ENCODE measurements at regions not wholly inside any gene's neighbourhood (a gene's known extent, or its start where the extent isn't known, plus 50 kb on each side); places are given as distances from the start of the nearest gene placed in this dataset.
"Not testable (repeated sequence)": the region's sequence is repeated elsewhere in the genome, so short reads cannot be mapped to it uniquely, and the experiment has no call there.

GRCh38 chr2:217371781-217372213 is 511.9 kb upstream of the TNP1 start:
- DNase-seq (ENCODE audit: low spot score): peak; percentile 45

GRCh38 chr2:217370391-217370790 is 510.5 kb upstream of the TNP1 start:
- DNase-seq (ENCODE audit: low spot score): no peak

- DNase-seq (ENCODE audit: low spot score): no peak
These were observed 507.6 kb upstream of the TNP1 start for GRCh38 chr2:217367464-217367863.

DNA sequence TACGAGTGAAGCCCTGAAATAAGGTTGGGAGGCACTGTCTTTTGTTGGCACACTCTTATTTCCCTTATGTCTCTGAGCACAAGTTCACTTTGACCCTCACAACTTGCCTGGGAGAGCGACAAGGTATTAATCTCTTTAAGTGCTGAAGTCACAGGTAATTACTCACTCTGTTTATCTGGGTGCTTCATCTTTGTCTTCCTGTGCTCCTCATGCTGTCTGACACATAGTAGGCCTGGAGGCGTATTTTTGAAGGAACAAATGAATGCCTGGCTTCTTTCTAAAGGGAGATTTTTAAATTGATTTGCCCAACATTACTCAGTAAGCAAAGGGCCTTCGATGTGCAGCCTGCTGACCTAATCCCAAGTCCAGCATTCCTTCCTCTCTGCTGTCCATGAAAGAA is 507.1 kb upstream of the TNP1 start:
- no peak for DNase-seq (ENCODE audit: low spot score)

GRCh38 chr2:217366266-217366895 is 506.5 kb upstream of the TNP1 start:
- DNase-seq (ENCODE audit: low spot score): no peak

- no peak for DNase-seq (ENCODE audit: low spot score)
These were observed 505.8 kb upstream of the TNP1 start for GRCh38 chr2:217365656-217366055.

DNA sequence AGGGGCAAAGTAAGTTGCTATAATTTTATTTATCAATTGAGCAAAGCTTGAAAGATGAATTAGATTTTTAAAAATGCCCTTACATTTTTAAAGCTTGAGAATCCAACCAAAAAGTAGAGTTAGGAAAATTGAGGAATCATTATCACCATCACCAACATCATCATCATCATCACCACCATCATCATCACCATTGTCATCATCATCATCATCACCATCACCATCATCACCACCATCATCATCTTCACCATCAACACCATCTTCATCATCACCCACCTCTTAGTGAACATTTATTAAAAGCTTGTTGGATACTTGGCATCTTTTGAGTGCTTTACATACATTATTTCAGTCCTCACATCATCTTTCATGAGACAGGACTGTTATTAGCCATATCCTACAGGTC is 504.4 kb upstream of the TNP1 start:
- DNase-seq (ENCODE audit: low spot score): no peak

DNA sequence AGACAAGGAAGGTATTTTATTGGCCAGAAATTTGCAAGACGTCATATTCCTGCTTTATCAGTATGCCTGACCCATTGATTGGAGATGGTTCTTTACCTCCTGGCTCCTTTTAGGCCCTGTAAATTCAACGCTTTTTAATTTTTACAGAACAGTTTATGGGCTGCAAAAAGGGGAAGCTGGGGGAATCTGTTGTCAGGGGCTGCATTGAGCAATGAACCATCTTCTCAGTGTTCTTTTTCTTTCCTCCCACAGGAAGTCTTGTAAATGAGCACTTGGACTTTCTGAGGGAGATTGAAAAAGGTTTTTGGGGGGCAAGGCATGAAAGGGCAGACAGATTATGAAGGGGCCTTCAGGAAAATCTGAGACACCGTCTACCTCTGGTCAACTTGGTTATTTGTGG is 503.6 kb upstream of the TNP1 start:
- no peak for DNase-seq (ENCODE audit: low spot score)

DNA sequence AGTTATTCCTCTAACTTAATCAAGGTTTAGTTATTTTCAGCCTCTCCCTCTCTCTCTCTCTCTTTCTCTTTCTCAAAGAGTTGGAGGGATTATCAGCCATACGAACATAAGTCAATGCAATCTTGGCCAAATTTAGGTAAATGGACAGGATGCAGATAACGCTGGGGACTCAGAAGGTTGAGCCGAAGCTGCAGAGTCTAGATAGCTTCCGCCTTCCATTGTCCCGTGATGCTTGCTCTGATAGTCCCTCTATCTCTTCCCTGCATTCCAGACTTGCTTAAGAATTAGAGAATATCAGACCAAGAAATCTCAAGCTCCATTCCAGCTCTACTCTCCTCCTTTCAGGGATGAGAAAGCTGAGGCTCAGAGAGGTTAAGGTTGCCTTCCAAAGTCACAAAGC is 502.8 kb upstream of the TNP1 start:
- no peak for DNase-seq (ENCODE audit: low spot score)

DNA sequence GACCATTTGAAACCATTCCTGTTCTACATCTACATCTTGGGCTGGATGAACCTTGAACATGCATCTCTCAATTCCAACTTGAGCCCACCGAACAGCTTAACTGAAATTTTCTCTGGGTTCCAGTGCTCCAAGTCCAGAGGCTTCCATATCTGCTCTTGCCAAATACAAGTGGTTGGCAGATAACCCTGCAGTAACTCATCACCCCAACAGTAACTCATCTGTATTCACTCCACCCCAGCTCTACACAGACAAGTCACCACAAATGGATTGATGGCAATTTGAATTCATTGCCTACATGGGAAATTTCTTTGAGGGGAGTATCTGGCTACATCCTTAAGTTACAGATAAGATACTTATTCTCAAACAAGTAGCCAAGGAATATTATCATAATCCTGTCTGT is 502.4 kb upstream of the TNP1 start:
- no peak for DNase-seq (ENCODE audit: low spot score)

DNA sequence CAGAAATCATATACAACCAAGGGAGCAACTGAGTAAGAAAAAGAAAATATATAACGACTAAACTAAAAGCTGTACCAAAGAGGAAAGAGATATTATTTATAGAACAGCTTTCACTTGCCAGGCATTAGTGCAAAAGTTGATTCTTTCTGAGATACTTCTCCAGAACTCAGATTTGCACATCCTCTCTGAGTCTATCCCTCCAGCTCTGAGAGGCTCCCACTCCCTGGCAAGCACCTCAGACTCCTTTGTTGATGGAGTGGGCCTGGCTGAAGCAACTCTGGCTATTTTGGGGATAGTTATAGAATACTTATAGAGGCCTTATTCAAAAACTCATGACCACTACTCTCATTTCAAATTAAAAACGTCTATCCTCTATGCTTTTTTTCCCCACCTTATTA is 501.6 kb upstream of the TNP1 start:
- no peak for DNase-seq (ENCODE audit: low spot score)

DNA sequence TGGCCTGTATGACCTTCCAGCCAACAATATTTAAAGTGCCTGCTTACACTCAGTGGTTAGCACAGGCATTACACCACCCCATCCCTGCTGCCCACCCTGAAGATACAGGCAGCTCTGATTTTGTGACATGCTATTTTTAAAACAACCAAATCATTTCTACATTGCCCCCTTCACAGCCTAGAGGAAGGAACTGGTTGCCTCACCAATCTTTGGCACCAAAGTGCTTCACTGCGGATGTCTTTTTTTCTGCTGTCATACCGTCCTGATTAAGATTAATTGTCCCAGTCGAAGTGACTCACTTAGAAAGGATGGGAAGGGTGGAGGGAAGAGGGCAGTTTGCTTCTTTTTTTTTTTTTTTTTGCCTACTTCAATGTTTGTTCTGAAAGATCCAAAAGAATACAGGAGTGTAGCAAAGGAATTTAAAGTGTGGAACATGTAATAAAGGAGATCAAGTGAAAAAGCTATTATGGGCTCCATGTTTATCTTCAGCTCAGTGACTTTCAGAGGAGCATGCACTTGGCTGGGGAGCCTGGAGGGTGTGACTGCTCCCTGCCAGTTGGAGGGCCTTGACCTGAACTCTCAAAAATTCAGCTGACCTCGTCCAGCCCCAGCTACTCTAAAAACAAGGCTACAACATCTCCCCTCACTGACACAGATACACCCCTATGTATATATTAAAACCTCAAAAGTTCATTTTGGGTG is 501.1 kb upstream of the TNP1 start:
- no peak for DNase-seq (ENCODE audit: low spot score)

GRCh38 chr2:217360111-217360510 is 500.2 kb upstream of the TNP1 start:
- peak; percentile 41 for DNase-seq (ENCODE audit: low spot score)

GRCh38 chr2:217357886-217358620 is 498.2 kb upstream of the TNP1 start:
- DNase-seq (ENCODE audit: low spot score): no peak

DNA sequence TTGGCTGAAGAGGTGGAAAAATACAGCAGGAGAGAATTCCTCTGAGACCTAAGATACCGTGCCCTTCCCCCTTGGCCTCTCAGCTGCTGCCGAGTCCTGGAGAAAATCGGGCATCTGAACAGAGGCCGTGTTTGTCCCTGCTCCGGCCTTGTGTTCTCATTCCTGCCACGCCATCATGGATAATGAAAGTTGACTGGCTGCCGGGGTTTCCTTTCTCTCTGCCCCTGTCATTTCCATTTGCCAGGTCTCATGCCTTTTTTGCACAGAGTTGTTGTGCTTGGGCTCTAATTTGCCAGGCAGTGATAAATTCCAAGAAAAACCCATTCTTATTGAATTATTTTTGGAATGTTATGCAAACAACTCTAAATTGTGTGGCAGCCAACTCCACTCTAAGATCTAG is 496.9 kb upstream of the TNP1 start:
- DNase-seq (ENCODE audit: low spot score): peak; percentile 79

GRCh38 chr2:217356142-217356541 is 496.3 kb upstream of the TNP1 start:
- no peak for DNase-seq (ENCODE audit: low spot score)

DNA sequence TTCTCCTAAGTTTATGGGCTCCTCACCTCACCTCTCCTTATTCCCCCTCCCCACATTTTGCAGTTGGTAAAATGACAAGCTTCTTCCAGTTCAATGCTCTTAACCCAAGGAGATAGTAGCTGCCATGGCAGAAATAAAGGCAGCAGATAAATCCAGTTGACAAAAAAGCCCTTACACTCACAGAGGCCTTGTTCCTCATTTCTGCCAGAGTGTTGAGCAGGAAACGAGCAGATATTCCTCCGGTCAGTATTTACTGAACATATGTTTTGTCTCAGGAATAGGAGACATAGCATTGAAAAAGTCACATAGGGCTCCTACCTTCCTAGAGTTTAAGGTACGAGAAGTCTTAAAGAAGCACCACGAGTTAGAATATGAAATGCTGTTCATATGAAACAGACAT is 493.7 kb upstream of the TNP1 start:
- no peak for DNase-seq (ENCODE audit: low spot score)

DNA sequence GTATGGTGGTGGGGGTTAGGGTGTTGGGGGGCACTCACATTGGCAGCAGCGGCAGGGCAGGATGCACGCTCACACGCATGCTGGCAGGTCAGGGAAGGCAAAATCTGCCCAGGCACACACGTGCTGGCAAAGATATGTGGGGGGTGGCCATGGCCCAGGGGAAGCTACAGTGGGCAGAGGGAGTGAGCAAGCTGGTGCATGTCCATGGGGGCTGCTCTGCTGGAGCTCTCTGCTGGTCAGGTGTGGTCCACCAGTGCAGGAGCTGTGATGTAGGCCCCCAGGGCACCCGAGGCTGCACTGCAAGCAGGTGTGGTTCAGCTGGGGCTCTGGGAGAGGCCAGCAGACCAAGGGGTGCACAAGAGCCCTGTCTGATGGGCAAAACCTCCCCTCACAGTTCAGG is 491.5 kb upstream of the TNP1 start:
- DNase-seq (ENCODE audit: low spot score): no peak

DNA sequence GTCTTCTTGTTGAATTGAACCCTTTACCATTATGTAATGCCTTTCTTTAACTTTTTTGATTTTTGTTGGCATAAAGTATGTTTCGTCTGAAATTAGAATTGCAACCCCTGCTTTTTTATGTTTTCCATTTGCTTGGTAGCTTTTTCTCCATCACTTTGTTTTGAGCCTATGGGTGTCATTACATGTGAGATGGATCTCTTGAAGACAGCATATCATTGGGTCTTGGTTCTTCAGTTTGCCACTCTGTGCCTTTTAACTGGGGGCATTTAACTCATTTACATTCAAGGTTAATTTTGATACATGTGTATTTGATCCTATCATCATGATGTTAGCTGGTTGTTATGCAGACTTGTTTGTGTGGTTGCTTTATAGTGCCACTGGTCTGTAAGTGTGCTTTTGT is 489.4 kb upstream of the TNP1 start:
- DNase-seq (ENCODE audit: low spot score): no peak

- not testable (repeated sequence) for DNase-seq (ENCODE audit: low spot score)
These were observed 487.8 kb upstream of the TNP1 start for GRCh38 chr2:217347630-217348029.

DNA sequence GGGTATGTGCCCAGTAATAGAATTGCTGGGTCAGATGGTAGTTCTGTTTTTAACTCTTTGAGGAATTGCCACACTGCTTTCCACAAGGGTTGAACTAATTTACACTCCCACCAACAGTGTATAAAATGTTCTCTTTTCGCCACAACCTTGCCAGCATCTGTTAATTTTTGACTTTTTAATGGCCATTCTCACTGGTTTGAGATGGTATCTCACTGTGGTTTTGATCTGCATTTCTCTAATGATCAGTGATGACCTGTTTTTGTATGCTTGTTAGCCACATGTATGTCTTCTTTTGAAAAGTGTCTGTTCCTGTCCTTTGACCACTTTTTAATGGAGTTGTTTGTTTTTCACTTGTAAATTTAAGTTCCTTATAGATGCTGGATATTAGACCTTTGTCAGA is 486.2 kb upstream of the TNP1 start:
- not testable (repeated sequence) for DNase-seq (ENCODE audit: low spot score)

DNA sequence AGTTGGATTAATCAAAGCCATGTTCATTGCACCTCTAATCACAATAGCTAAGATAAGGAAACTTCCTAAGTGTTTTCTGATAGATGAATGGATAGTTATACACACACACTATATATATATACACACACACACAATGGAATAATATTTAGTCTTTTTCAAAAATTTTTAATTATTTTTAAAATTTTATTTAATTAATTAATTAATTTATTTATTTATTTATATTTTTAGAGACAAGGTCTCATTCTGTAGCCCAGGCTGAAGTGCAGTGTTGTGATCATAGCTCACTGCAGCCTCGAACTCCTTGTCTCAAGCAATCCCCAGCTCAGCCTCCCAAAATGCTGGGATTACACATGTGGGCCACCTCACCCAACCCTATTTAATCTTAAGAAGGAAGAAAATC is 481.0 kb upstream of the TNP1 start:
- no peak for DNase-seq (ENCODE audit: low spot score)

GRCh38 chr2:217340176-217340575 is 480.3 kb upstream of the TNP1 start:
- no peak for DNase-seq (ENCODE audit: low spot score)
